Neutrophil (primary cell): ENCODE measurements at regions not wholly inside any gene's neighbourhood (a gene's known extent, or its start where the extent isn't known, plus 50 kb on each side); places are given as distances from the start of the nearest gene placed in this dataset.

Source experiments
- H3K27ac ChIP-seq: fragments of 200-600 bp; sonication (generic); 2 replicates; pipeline ENCODE4 v1.5.1; 2016; ENCODE audit warnings: mild to moderate bottlenecking, moderate library complexity
- H3K27me3 ChIP-seq: fragments of 200-600 bp; sonication (generic); 2 replicates; pipeline ENCODE4 v1.6.0; 2016; ENCODE audit warnings: mild to moderate bottlenecking
- H3K36me3 ChIP-seq: fragments of 200-600 bp; sonication (generic); 2 replicates; pipeline ENCODE4 v1.5.1; 2017
- H3K4me1 ChIP-seq, 2 experiments: fragments of 200-600 bp in 1 of 2; sonication (generic) in 1 of 2; 1 replicate in 1 of 2; 2 replicates in 1 of 2; pipeline versions ENCODE4 v1.5.1 to v1.6.1; 2013 to 2016; ENCODE audit warnings: low read depth in 1 of 2, low read length in 1 of 2, mild to moderate bottlenecking in 1 of 2, moderate library complexity in 1 of 2; ENCODE audit not compliant: control insufficient read depth in 1 of 2, insufficient read depth in 1 of 2
- H3K4me3 ChIP-seq, 2 experiments: fragments of 200-600 bp in 1 of 2; sonication (generic) in 1 of 2; 1 replicate in 1 of 2; 2 replicates in 1 of 2; pipeline ENCODE4 v1.5.1; 2013 to 2016; ENCODE audit warnings: low read depth in 1 of 2, low read length in 1 of 2, mild to moderate bottlenecking in 1 of 2, moderate library complexity in 1 of 2
- H3K9me3 ChIP-seq: fragments of 200-600 bp; sonication (generic); 2 replicates; pipeline ENCODE4 v1.5.1; 2016
- TF ChIP-seq, protein P1 (sequence below): fragments of 200-600 bp; sonication (generic); IDR thresholded peaks from 2 replicates; pipeline ENCODE4 v1.5.1; 2016; ENCODE audit warnings: antibody characterized with exemption

GRCh38 chr21:22288885-22289499 lies 1290.8 kb downstream of the NCAM2 start:
- H3K4me3 ChIP-seq, result no peak overlapping the region
- H3K27ac ChIP-seq, result no peak overlapping the region
- no peaks in the 10 kb centered on the region for H3K36me3 ChIP-seq
- no peaks in the 10 kb centered on the region for H3K9me3 ChIP-seq
- no peaks in the 10 kb centered on the region for H3K4me1 ChIP-seq
- no peaks in the 10 kb centered on the region for H3K27me3 ChIP-seq
- TF ChIP-seq, protein P1, sequence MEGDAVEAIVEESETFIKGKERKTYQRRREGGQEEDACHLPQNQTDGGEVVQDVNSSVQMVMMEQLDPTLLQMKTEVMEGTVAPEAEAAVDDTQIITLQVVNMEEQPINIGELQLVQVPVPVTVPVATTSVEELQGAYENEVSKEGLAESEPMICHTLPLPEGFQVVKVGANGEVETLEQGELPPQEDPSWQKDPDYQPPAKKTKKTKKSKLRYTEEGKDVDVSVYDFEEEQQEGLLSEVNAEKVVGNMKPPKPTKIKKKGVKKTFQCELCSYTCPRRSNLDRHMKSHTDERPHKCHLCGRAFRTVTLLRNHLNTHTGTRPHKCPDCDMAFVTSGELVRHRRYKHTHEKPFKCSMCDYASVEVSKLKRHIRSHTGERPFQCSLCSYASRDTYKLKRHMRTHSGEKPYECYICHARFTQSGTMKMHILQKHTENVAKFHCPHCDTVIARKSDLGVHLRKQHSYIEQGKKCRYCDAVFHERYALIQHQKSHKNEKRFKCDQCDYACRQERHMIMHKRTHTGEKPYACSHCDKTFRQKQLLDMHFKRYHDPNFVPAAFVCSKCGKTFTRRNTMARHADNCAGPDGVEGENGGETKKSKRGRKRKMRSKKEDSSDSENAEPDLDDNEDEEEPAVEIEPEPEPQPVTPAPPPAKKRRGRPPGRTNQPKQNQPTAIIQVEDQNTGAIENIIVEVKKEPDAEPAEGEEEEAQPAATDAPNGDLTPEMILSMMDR, result no peak

DNA sequence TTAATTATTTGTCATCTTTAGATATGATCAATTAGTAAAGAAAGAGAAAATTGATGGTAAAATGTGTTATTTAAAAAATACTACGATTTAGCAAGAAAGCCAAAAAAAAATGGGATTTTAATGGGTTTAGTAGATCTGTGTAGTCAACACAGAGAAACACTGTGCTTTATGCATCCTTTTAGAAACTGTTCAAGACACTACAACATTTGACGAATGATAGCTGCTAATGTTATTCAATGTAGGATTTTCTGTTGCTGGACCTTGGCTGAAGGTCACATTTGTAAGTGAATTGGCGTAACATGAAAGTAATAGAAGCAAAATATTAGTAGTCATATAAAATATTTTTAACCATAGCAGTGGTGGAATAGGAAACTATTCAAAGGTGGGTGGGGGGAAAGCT lies 1293.9 kb downstream of the NCAM2 start:
- H3K4me1 ChIP-seq, result no peaks in the 10 kb centered on the region
- H3K27me3 ChIP-seq, result no peaks in the 10 kb centered on the region
- no peaks in the 10 kb centered on the region for H3K36me3 ChIP-seq
- H3K9me3 ChIP-seq, result no peaks in the 10 kb centered on the region
- no peak overlapping the region for H3K27ac ChIP-seq
- H3K4me3 ChIP-seq, result no peak overlapping the region
- TF ChIP-seq, protein P1, result no peak

DNA sequence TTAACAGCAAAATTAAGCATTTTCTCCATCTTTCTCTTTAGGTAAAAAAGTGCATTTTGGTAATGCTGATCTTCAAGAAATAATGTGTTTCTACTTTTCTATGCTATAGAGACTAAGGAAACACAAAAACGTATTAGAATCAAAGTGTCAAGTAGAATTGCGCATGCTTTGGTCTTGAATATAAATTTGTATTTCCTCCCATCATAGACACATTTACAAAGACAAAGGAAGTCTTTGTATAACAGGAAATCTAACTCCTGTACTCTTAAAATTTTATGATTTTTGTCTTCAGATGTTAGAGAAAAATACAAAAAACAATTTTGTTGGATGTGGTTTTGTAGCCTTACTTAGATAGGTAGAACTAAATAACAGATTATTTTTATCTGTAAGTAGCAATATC lies 1299.4 kb downstream of the NCAM2 start:
- Histone ChIP-seq H3K27me3 (no peaks in the 10 kb centered on the region), H3K4me1 (no peaks in the 10 kb centered on the region), H3K9me3 (no peaks in the 10 kb centered on the region), H3K36me3 (no peaks in the 10 kb centered on the region), H3K27ac (no peak overlapping the region), H3K4me3 (no peak overlapping the region)
- TF ChIP-seq, protein P1, result no peak

DNA sequence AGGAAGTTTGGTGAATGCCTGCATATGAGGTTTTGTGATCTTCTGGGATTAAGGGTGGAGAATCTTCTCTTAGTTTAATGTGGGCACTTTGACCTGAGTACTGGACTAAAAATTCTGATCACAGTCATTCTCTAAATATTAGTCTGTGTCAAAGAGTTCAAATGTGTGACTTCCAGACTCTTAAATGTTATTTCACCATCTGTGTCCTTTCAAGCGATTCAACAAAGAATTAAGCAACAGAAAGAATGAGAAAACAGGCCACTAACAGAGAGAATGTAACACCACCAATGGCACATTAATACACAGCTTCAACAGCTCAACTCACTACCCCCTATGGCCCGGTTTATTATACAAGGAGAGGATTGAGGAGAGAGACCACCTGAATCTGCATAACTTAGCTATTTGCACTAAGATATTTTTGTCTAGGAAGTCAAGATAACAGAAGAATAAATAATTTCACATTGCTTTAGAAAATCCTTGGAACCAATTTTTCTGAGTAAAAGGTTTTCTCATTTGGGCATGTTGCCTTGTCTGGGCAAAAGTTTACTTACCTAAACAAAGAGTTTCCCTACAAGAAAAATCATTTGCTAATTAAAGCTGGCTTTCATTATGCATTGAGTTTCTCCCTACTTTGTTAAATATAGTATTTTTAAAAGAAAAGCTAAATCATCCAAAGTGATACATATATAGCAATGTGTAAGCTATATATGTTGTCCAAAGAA lies 1313.7 kb downstream of the NCAM2 start:
- H3K4me1 ChIP-seq, result no peaks in the 10 kb centered on the region
- no peak overlapping the region for H3K4me3 ChIP-seq
- no peaks in the 10 kb centered on the region for H3K27me3 ChIP-seq
- H3K27ac ChIP-seq, result no peak overlapping the region
- TF ChIP-seq, protein P1, result no peak
- H3K36me3 ChIP-seq, result no peaks in the 10 kb centered on the region
- no peaks in the 10 kb centered on the region for H3K9me3 ChIP-seq

GRCh38 chr21:22314963-22315362 lies 1316.8 kb downstream of the NCAM2 start:
- TF ChIP-seq, protein P1, result no peak
- H3K36me3 ChIP-seq, result no peaks in the 10 kb centered on the region

More at GRCh38 chr21:22314963-22315362, 1316.8 kb downstream of the NCAM2 start:
- H3K9me3 ChIP-seq, result no peaks in the 10 kb centered on the region
- no peaks in the 10 kb centered on the region for H3K27me3 ChIP-seq
- no peak overlapping the region for H3K4me3 ChIP-seq
- H3K4me1 ChIP-seq, result no peaks in the 10 kb centered on the region
- no peak overlapping the region for H3K27ac ChIP-seq
